GM19238 (cell line): ENCODE measurements at regions not wholly inside any gene's neighbourhood (a gene's known extent, or its start where the extent isn't known, plus 50 kb on each side); places are given as distances from the start of the nearest gene placed in this dataset.
"Not testable (repeated sequence)": the region's sequence is repeated elsewhere in the genome, so short reads cannot be mapped to it uniquely, and the experiment has no call there.

Source experiments
- DNase-seq: peaks from one replicate; pipeline ENCODE4 v3.0.0; 2011; ENCODE audit warnings: low spot score; ENCODE audit not compliant: insufficient read length

DNA sequence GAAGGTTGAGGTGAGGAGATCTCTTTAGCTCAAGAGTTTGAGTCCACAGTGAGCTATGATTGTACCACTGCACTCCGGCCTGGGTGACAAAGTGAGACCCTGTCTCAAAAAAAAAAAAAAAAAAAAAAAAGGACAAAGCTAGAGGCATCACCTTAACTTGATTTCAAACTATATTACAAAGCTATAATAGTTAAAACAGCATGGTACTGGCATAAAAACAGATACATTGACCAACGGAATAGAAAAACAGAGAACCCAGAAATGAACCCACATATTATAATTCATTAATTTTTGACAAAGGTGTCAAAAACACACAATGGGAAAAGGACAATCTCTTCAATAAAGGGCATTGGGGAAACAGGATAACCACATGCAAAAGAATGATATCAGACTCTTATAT is 50.8 kb upstream of the MBOAT1 start:
- DNase-seq = no peak

DNA sequence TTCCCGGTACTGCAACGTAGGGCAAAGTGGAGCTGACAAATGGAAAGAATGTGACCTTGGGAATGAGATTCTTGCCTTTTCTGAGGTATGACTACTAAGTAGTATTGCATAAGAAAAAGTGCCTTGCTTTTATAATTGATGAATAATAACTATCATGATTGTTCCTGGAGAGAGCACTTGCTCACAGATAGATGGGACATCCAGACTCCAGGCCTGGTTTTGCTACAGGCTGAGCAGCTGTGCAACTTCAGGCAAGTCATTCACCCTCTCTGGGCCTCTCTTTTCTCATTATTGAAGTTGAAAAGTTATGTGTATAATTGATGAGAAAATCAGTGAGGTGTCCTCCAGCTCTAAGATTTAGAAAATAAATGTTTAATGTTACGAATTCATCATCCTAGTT is 53.6 kb upstream of the MBOAT1 start:
- DNase-seq = no peak

DNA sequence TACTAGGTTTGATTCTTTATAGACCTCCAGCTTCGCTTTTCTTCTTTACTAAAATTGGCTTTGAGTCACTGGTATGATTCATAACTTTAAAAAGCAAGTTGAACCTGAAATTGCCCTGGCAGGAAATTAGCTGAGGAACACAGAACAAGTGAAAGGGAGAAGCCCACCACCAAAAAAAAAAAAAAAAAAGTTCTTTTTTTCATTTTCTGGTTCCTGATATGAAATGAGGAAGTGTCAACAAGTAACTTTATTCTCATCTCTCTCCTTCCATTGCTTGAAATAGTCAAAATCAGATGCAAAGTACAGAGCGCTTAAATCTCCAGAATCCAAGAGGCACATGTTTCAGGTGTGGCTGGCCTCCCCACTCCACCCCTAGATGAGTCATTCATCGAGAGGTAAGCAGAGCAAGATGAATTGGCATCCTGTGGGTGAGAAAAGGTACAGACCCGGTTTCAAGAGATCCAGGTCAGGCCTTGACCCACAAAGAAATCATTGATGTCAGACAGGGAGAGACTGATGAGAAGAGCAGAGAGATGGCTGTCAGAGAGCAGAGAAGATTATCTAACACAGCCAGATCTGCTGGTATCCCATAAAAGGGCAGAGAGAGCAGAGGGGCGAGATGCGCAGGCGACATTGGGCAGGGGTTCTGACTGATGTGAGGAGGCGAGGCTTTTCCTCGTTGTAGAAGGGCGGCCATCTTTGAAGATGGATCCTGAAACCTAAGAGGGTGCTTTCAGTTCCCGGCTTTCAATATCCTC is 54.8 kb upstream of the MBOAT1 start:
- DNase-seq = no peak

DNA sequence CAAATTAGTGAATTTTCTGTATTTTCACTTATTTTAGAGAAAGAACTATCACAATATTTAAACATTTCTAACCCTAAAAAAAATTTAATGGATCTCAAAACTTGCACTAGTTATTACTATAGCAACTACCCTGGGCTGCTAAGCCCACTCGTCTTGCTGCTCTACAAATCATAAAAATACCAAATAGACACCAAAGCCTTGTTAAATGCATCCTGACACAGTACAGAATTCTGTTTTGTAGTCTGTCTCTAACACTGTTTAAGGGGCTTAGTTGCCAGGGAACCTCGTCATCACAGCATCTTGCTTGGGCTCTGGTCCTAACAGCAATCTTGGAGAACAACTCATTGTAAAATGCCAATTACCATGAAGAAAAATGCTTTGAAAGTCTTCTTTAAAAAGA is 56.9 kb upstream of the MBOAT1 start:
- no peak for DNase-seq

DNA sequence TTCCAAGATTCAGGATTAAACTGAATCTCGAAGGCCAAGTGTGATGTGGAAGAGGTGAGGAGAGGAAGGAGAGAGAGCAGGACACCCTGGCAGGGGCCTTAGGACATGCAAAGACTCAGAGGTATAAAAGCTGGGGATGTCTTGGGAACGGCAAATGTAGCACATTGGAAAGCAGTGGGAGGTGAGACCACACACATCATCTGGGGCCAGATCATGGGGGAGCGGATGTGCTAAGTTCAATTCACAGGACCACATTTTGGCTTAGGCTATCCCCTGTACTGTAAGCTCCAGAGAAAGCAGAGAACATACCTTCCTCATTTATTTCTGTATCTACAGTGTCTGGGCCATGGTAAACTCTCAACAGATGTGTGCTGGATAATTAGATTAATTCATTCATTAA is 59.5 kb upstream of the MBOAT1 start:
- no peak for DNase-seq

GRCh38 chr6:20274137-20274536 is 61.9 kb upstream of the MBOAT1 start:
- DNase-seq = no peak

DNA sequence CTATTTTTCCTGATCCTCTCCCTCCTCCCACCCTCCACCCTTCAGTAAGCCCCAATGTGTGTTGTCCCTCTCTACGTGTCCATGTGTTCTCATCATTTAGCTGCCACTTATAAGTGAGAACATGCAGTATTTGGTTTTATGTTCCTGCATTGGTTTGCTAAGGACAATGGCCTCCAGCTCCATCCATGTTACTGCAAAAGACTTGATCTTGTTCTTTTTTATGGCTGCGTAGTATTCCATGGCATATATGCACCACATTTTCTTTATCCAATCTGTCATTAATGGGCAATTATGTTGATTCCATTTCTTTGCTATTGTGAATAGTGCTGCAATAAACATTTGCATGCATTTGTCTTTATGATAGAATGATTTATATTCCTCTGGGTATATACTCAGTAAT is 63.6 kb upstream of the MBOAT1 start:
- not testable (repeated sequence) for DNase-seq

DNA sequence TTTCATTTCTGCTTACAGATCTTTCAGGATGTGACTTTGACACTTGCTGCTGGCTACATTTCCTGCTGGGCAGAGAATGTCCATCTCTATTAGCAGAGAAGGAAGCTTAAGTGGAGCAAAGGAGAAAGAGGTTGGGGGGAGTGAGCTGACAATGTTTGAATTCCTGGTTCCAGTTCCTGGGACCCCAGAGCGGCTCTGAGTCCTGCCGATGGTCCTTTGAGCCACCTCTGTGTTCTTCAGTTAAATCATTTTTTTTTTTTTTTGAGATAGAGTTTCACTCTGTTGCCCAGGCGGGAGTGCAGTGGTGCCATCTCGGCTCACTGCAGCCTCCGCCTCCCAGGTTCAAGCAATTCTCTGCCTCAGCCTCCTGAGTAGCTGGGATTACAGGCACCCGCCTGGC is 65.5 kb upstream of the MBOAT1 start:
- DNase-seq = not testable (repeated sequence)

GRCh38 chr6:20279051-20279450 is 66.8 kb upstream of the MBOAT1 start:
- no peak for DNase-seq

- no peak for DNase-seq
Measured at GRCh38 chr6:20279608-20280287, 67.5 kb upstream of the MBOAT1 start.

DNA sequence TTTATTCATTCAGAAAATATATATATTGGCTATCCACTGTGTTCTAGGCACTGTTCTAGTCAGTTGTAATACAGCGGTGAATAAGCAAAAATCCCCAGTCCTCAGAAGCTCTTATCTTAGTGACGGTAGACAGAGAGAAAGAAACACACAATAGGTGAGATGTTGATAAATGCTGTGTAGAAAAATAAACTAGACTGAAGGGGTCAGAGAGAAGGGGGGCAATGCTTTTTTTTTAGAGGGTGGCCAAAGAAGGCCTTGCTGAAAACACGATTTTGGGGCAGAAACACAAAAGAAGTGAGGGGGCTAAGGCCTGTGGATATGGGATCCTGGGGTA is 68.0 kb upstream of the MBOAT1 start:
- DNase-seq = no peak

DNA sequence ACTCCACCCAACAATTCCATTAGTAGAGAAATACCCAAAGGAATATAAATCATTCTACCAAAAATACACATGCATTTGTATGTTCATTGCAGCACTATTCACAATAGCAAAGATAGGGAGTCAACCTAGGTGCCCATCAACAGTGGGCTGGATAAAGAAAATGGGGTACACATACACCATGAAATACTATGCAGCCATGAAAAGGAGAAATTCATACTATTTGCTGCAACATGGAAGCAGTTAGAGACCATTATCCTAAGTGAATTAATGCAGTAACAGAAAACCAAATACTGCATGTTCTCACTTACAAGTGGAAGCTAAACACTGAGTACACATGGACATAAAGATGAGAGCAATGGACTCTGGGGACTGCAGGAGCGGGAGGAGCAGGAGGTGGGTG is 72.4 kb upstream of the MBOAT1 start:
- no peak for DNase-seq

GRCh38 chr6:20286968-20287565 is 74.8 kb upstream of the MBOAT1 start:
- no peak for DNase-seq

GRCh38 chr6:20291764-20292580 is 79.7 kb upstream of the MBOAT1 start:
- peak; percentile 37 for DNase-seq

GRCh38 chr6:20292905-20293304 is 80.6 kb upstream of the MBOAT1 start:
- no peak for DNase-seq

- DNase-seq = no peak
Measured at GRCh38 chr6:20301256-20301655, 89.0 kb upstream of the MBOAT1 start.

DNA sequence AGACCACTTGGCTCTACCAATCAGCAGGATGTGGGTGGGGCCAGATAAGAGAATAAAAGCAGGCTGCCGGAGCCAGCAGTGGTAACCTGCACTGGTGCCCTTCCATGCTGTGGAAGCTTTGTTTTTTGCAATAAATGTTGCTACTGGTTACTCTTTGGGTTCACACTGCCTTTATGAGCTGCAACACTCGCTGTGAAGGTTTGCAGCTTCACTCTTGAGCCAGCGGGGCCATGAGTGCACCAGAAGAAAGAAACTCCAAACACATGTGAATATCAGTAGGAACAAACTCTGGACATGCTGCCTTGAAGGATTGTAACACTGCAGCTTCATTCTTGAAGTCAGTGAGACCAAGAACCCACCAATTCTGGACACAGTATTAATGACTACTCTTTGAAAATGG is 89.9 kb upstream of the MBOAT1 start:
- no peak for DNase-seq

GRCh38 chr6:20302702-20303251 is 90.5 kb upstream of the MBOAT1 start:
- no peak for DNase-seq

- no peak for DNase-seq
Measured at GRCh38 chr6:20306491-20306890, 94.2 kb upstream of the MBOAT1 start.

DNA sequence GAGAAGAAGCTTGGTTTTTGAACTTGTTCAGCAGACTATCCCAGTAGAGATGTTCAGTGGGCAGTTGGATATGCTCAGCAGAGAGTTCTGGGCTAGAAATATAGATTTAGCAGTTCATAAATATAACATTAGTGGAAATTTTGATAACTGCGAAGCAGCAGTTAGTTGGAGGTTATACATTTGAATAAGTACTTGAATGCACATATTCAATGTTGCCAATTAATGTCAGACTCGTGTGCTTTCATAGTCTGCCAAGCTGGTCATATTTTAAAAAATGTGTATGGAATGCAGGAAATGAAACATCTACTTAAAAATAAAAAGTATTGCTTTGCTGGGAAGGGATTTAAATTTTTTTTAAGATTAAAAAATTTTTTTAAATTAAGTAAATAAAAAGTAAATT is 92.5 kb upstream of the E2F3 start:
- DNase-seq = no peak

DNA sequence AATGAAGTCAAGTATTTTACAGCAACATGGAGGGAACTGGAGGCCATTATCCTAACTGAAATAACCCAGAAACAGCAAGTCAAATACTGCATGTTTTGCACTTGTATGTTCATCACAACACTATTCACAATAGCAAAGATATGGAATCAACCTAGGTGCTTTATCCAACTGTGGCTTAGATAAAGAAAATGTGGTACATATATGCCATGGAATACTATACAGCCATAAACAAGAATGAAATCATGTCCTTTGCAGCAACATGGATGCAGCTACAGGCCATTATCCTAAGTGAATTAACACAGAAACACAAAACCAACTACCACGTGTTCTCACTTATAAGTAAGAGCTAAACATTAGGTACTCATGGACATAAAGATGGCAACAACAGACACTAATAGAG is 91.5 kb upstream of the E2F3 start:
- DNase-seq = no peak

- DNase-seq = no peak
Measured at GRCh38 chr6:20312606-20313005, 89.1 kb upstream of the E2F3 start.
